Ovary (tissue), 7 donors: ENCODE measurements at regions not wholly inside any gene's neighbourhood (a gene's known extent, or its start where the extent isn't known, plus 50 kb on each side); places are given as distances from the start of the nearest gene placed in this dataset.

ENCODE experiments used
- DNase-seq, 5 donors: peaks; one replicate each; pipeline ENCODE4 v3.0.0-alpha.2; 2019 to 2020
- H3K27ac ChIP-seq, 2 donors: fragments of 200-600 bp; one replicate each; pipeline versions ENCODE4 v1.5.1 to v1.8.0; 2019 to 2022
- H3K27me3 ChIP-seq: fragments of 200-600 bp; one replicate; pipeline ENCODE4 v1.8.0; 2022
- H3K36me3 ChIP-seq: fragments of 200-600 bp; sonication (generic); one replicate; pipeline ENCODE4 v1.5.1; 2019
- H3K4me1 ChIP-seq: one replicate; pipeline ENCODE4 v1.8.1; 2013; ENCODE audit warnings: mild to moderate bottlenecking, moderate library complexity; ENCODE audit not compliant: insufficient read depth
- H3K4me3 ChIP-seq: fragments of 200-600 bp; sonication (generic); one replicate; pipeline ENCODE4 v1.5.1; 2017
- H3K9me3 ChIP-seq, 2 donors: fragments of 200-600 bp in 1 of 2; sonication (generic) in 1 of 2; one replicate each; pipeline versions ENCODE4 v1.5.1 to v1.8.1; 2013 to 2019; ENCODE audit warnings: mild to moderate bottlenecking in 1 of 2, moderate library complexity in 1 of 2
- CTCF ChIP-seq, 3 donors: fragments of 450-650 bp in 2 of 3; fragments of 200-600 bp in 1 of 3; IDR thresholded peaks; one replicate each; pipeline versions ENCODE4 v1.5.1 to v1.8.0; 2016 to 2022; ENCODE audit warnings: antibody characterized with exemption in 3 of 3, mild to moderate bottlenecking in 1 of 3
- EP300 ChIP-seq: sonication (generic); formaldehyde crosslinking; IDR thresholded peaks from one replicate; pipeline ENCODE4 v1.6.1; 2017; ENCODE audit warnings: antibody characterized with exemption
- POLR2A ChIP-seq: fragments of 450-650 bp; IDR thresholded peaks from one replicate; pipeline ENCODE4 v1.6.1; 2017; ENCODE audit warnings: antibody characterized with exemption, mild to moderate bottlenecking, moderate library complexity
- WGBS, 3 donors: extraction: QIAGEN DNeasy Blood & Tissue Kit in 1 of 3; methylation state at CpG; one replicate each; pipeline versions ENCODE4 v1.1.5 to v1.1.7; 2013 to 2017; 5-methylcytosine and 5-hydroxymethylcytosine counted together
- intact Hi-C, 4 donors: fragments of 100-400 bp; cut with DNase I; formaldehyde crosslinking; loops; one replicate each; pipeline versions ENCODE4 v1.11.0 to v1.15.1; 2022 to 2023
- donor health status: DM: no; HTN: no; CAD: no; lungs with moderate emphysema.
- donor health status: DM: no; HTN: no; CAD: no.
- donor health status: Bipolar disorder and iron deficiency.
- donor health status: DM: no; HTN: no; CAD: no.
- donor health status: DM: yes; HTN: yes; CAD: no.

GRCh38 chr21:17911628-17912027 is 92.5 kb upstream of the C21orf91 start:
- no peak overlapping the region for H3K4me3 ChIP-seq
- H3K27me3 ChIP-seq, result no peaks in the 10 kb centered on the region
- H3K9me3 ChIP-seq, result no peaks in the 10 kb centered on the region
- H3K36me3 ChIP-seq, result no peaks in the 10 kb centered on the region
- no peak for DNase-seq
- no peak overlapping the region for H3K27ac ChIP-seq
- TF ChIP-seq CTCF (IDR thresholded peaks at IDR 0.05), result no peak
- no peak for TF ChIP-seq EP300
- TF ChIP-seq POLR2A, result no peak
- no peaks in the 10 kb centered on the region for H3K4me1 ChIP-seq
- 42 to 57% (median 43%) methylated on average over 3 of the region's 3 CpGs for WGBS, 3 donors
- intact Hi-C loops, result no loop called here

DNA sequence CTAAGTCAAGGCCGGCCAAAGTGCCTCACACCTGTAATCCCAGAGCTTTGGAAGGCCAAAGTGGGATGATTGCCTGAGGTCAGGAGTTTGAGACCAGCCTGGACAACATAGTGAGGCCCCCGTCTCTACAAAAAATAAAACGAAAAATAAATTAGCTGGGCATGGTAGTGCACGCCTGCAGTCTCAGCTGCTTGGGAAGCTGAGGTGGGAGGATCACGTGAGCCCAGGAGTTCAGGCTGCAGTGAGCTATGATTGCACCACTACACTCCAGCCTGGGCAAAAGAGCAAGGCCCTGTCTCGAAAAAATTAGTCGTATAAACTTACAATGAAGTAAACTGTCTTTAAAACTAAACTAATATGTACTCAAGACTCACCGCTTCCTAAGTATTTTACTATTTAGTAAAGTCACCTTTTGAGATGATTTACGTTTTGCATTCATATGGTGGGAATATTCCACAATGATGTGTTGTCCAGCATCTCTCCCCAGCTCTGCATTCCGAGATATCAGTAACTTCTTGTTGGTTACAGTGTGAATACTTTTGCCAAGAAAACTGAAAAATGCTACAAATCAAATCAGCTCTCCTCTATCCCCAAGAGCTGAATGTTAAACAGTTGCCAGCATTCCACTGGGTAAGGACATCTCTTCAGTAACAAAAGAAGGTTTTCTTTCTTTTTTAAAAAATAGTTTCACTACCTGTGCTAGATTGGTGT is 84.9 kb upstream of the C21orf91 start:
- TF ChIP-seq CTCF (IDR thresholded peaks at IDR 0.05) (no peak), EP300 (no peak), POLR2A (no peak)
- intact Hi-C loops, result no loop called here

GRCh38 chr21:17903029-17903806 is 84.1 kb upstream of the C21orf91 start:
- Histone ChIP-seq H3K4me1 (no peaks in the 10 kb centered on the region), H3K4me3 (no peak overlapping the region), H3K36me3 (no peaks in the 10 kb centered on the region), H3K27me3 (no peaks in the 10 kb centered on the region), H3K9me3 (no peaks in the 10 kb centered on the region), H3K27ac (no peak overlapping the region)
- intact Hi-C loops, result no loop called here
- 57 to 68% (median 57%) methylated on average over 4 of the region's 4 CpGs for WGBS, 3 donors
- TF ChIP-seq CTCF (IDR thresholded peaks at IDR 0.05), result no peak
- no peak for TF ChIP-seq POLR2A
- no peak for TF ChIP-seq EP300
- no peak for DNase-seq

More for the DNA sequence above, 84.9 kb upstream of the C21orf91 start:
- Histone ChIP-seq H3K4me3 (no peak overlapping the region), H3K9me3 (no peaks in the 10 kb centered on the region), H3K27me3 (no peaks in the 10 kb centered on the region), H3K27ac (no peak overlapping the region), H3K4me1 (no peaks in the 10 kb centered on the region), H3K36me3 (no peaks in the 10 kb centered on the region)
- DNase-seq, result no peak
- 50 to 53% (median 51%) methylated on average over 10 of the region's 10 CpGs for WGBS, 3 donors

GRCh38 chr21:17901458-17902079 is 82.4 kb upstream of the C21orf91 start:
- no peak overlapping the region for H3K4me3 ChIP-seq
- no peaks in the 10 kb centered on the region for H3K4me1 ChIP-seq
- H3K9me3 ChIP-seq, result no peaks in the 10 kb centered on the region
- no peak for DNase-seq
- TF ChIP-seq POLR2A (no peak), EP300 (no peak), CTCF (IDR thresholded peaks at IDR 0.05) (no peak)
- intact Hi-C loops, result no loop called here
- no peaks in the 10 kb centered on the region for H3K36me3 ChIP-seq
- no peak overlapping the region for H3K27ac ChIP-seq
- WGBS, 3 donors, result 78 to 87% (median 82%) methylated on average over 10 of the region's 10 CpGs
- no peaks in the 10 kb centered on the region for H3K27me3 ChIP-seq
